OCI-LY7 (cell line): ENCODE measurements at regions not wholly inside any gene's neighbourhood (a gene's known extent, or its start where the extent isn't known, plus 50 kb on each side); places are given as distances from the start of the nearest gene placed in this dataset.

ENCODE experiments used
- CTCF ChIP-seq: fragments of 200-600 bp; sonication (generic); conservative IDR thresholded peaks from 2 replicates; pipeline ENCODE4 v1.5.1; 2014; ENCODE audit warnings: mild to moderate bottlenecking, antibody characterized with exemption, low read length, moderate library complexity, mixed read lengths
- EZH2phosphoT487 ChIP-seq: fragments of 200-600 bp; sonication (generic); IDR thresholded peaks from 2 replicates; pipeline ENCODE4 v1.6.1; 2018; ENCODE audit warnings: low read depth, borderline replicate concordance, mild to moderate bottlenecking, mixed run types, antibody characterized with exemption, low read length, moderate library complexity, mixed read lengths

DNA sequence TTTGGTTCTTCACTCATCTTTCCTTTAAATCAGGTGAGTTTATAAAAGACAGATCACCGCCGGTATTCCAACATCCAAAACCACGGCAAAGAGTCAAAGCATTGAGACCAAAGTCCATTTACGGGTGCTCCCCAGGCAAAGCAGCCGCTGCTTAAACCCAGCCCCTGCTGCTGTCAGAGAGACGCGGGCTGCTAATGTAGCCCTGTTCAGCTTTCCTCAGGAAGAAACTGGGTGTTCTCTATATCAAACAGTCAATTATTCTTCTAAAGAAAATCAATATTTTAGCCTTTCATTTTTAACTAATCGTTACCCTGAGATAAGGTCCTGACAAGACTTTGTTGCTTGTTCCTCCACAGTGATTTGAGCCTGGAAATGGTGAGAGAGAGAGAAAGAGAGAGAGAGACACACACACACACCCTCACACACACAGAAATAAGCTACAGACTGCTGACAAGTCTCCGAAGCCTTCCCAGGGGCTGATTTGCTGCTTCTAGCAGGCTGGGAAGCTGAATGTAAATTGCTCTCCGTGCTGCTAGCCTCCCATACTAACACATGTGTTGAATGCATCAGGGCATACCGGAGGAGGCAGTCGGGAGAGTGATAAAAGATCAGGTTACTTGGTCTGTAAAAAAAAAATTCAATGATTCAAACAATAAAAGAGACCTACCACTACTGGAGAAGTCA is 183.0 kb upstream of the ANK3 start:
- no peak for TF ChIP-seq CTCF
- no peak for TF ChIP-seq EZH2phosphoT487
